GM20431 (cell line): ENCODE measurements at regions not wholly inside any gene's neighbourhood (a gene's known extent, or its start where the extent isn't known, plus 50 kb on each side); places are given as distances from the start of the nearest gene placed in this dataset.

ENCODE experiments used
- in situ Hi-C: fragments of 300-500 bp; cut with MseI, MboI; formaldehyde crosslinking; loops from one replicate; pipeline ENCODE4 v1.15.0; 2020; ENCODE audit warnings: low sequenced_read_pairs; ENCODE audit not compliant: unreplicated experiment

- in situ Hi-C loops: no loop called here
These were observed 90.5 kb upstream of the TNC start for GRCh38 chr9:115208501-115208900.

- in situ Hi-C loops: no loop called here
These were observed 91.8 kb upstream of the TNC start for GRCh38 chr9:115209601-115210306.

GRCh38 chr9:115210699-115211098 is 92.7 kb upstream of the TNC start:
- in situ Hi-C loops: no loop called here

- in situ Hi-C loops: no loop called here
These were observed 93.6 kb upstream of the TNC start for GRCh38 chr9:115211413-115212124.

- in situ Hi-C loops: no loop called here
These were observed 94.2 kb upstream of the TNC start for GRCh38 chr9:115212125-115212605.

- in situ Hi-C loops: no loop called here
These were observed 94.9 kb upstream of the TNC start for GRCh38 chr9:115212832-115213231.

- in situ Hi-C loops: no loop called here
These were observed 95.9 kb upstream of the TNC start for GRCh38 chr9:115213818-115214334.

- in situ Hi-C loops: no loop called here
These were observed 98.9 kb upstream of the TNC start for GRCh38 chr9:115216873-115217272.

GRCh38 chr9:115220319-115221005 is 102.5 kb upstream of the TNC start:
- in situ Hi-C loops: no loop called here

- in situ Hi-C loops: no loop called here
These were observed 105.5 kb upstream of the TNC start for GRCh38 chr9:115223471-115223870.

GRCh38 chr9:115225459-115226116 is 107.6 kb upstream of the TNC start:
- in situ Hi-C loops: no loop called here

GRCh38 chr9:115226152-115226551 is 108.2 kb upstream of the TNC start:
- in situ Hi-C loops: no loop called here

- in situ Hi-C loops: no loop called here
These were observed 111.5 kb upstream of the TNC start for GRCh38 chr9:115229496-115229895.

GRCh38 chr9:115230924-115231515 is 113.1 kb upstream of the TNC start:
- in situ Hi-C loops: no loop called here

GRCh38 chr9:115232181-115232774 is 114.3 kb upstream of the TNC start:
- in situ Hi-C loops: no loop called here

- in situ Hi-C loops: no loop called here
These were observed 116.1 kb upstream of the TNC start for GRCh38 chr9:115234094-115234493.

GRCh38 chr9:115235221-115235620 is 117.3 kb upstream of the TNC start:
- in situ Hi-C loops: no loop called here

- in situ Hi-C loops: no loop called here
These were observed 119.5 kb upstream of the TNC start for GRCh38 chr9:115237385-115237998.

GRCh38 chr9:115240676-115241075 is 122.7 kb upstream of the TNC start:
- in situ Hi-C loops: no loop called here
